Stimulated activated CD4-positive, alpha-beta T cell treated with anti-CD3 and anti-CD28 coated beads, Interleukin-1b, Interleukin-23, amount 100 ng/mL, for 24 hours (primary cell): ENCODE measurements at regions not wholly inside any gene's neighbourhood (a gene's known extent, or its start where the extent isn't known, plus 50 kb on each side); places are given as distances from the start of the nearest gene placed in this dataset.
"Not testable (repeated sequence)": the region's sequence is repeated elsewhere in the genome, so short reads cannot be mapped to it uniquely, and the experiment has no call there.

ENCODE experiments used
- DNase-seq, 4 experiments: peaks; one replicate each; pipeline ENCODE4 v3.0.0-alpha.2; 2020; ENCODE audit warnings: low read depth in 4 of 4, low spot score in 1 of 4

DNA sequence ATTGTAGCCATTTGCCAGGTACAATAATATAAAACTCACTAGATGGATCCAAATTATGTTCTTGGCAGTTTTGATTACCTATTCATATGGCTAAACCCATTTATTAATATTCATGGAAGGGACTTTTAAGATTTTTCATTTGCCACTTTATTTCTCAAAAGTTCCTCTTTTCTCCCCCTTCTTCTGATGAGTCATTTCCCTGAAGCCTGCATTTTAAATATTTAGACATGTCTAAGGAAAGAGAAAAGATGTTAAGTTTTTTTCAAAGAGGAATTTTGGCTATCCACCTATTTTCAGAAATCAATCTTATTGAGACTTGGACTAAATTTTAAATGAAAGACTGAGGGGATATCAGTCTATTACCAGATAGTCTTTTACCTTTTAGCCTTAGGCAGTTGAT, 1189.4 kb downstream of the EFNA5 start:
- no peak for DNase-seq

DNA sequence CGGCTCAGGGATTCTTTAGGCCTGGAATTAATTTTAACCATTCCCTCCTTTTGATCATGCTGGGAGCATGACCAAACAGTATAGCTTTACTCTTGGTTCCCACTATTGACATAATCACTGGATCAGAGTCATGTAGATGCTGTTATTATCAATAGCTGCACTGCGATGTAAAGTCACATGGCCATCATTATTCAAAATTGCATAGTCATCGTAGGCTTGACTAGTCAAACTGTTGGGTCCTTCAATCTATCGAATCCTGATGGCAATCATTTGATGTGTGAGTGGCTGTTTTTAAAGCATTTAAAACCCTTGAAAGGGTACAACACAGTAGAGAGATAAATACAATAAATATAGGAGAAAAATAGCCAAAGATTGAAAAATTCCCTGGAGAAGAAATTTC, 1194.1 kb downstream of the EFNA5 start:
- no peak for DNase-seq

DNA sequence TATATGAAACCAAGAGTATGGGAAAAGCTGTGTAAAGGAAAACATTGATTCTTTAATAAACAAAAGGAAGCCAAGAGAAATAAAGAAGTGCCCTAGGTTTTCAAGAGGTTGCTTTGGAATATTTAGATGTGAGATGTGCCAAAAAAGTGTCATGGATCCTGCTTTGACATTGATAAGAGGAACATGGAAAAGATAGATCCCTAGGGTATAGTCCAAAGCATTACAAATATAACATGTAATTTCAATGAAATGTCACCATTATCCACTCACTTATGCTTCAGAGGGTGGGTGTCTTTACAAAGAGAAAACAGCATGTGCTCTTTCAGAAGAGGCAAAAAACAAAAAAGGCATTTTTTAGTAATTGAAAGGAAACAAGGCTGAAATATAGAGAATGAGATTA, 1196.7 kb downstream of the EFNA5 start:
- no peak for DNase-seq

DNA sequence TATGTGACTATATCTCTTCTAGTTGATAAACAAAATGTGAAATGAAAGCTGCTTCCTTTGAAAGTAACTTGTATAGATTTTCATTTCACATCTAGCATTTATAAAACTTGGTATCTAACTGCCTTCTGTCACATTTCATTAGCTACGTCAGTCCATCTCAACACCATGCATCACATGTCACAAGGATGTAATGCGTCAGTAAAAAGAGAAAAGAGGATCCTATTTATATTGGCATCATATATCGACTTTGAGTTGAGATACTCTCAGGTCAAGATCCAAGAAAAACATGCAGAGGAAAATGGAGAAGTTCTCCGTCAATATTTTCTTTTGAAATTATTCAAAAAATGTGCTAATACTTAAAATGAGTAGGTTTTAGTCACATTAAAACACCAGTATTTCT, 1211.2 kb downstream of the EFNA5 start:
- DNase-seq, result no peak

DNA sequence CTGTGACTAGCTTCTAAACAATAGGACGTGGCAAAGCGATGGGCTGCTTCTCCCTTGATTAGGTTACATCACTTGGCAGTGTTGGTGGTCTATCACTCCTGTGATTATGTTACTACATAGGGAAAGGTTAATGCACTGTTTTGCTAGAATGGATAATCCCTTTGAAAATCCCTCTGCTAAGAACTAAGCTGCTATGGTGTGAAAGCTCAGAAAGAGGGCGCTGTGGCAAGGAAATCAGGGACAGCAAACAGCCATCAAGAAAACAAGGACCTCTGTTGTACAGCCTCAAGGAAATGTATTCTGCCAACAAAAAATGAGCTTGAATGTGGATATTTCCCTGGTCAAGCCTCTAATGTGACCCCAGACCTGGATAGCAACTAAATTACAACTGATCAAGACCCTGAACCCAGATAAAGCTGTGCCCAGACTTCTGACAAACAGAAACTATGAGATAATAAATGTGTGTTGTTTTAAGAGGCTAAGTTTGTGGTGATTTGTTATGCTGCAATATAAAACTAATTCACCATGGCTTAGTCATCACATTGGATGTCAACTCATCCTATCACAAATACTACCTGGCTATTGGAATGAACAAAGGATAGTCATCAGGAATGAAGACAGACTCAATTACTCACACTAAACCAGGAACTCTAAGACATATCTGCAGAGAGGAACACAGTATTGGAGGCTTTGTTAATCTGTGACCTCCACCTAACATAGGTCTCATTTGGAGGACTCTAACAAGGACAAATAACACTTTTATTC, 1215.9 kb downstream of the EFNA5 start:
- no peak for DNase-seq

DNA sequence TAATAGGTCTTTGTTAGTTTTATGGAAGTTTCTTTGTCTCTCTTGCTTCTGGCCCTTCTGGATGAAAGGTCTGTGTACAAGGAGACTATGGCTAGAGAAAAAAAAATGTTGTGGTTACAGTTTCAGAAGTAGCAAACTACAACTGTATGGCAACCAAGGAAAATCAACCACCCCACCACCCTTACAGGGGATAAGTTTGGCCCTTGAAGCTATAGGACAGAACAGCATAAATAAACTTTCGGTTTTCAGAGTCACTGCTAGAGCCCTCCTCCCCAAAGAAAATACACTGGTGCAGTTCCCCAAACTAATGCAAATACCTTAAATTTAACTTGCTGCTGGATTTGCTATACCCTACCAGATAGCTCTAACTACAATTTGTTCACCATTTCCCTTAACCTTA, 1216.7 kb downstream of the EFNA5 start:
- no peak for DNase-seq

DNA sequence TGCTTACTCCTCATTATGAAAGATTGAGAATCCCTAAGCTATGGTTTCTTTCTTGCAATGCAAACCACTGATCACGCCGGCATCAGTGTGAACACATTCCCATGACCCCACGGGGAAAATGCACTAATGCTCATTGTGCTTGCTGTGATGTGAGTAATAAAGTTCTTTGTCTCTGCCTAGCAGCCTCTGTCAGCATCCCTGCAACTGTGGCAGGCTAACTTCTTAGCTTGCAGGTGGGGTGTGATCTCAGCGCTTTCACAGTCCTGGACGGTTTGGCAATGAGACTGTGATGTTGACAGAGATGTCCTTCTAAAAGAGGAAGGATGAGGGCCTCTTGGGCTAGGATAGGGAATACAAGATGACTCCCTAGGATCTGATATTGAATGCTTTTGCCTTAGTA, 1218.7 kb downstream of the EFNA5 start:
- DNase-seq, result no peak

DNA sequence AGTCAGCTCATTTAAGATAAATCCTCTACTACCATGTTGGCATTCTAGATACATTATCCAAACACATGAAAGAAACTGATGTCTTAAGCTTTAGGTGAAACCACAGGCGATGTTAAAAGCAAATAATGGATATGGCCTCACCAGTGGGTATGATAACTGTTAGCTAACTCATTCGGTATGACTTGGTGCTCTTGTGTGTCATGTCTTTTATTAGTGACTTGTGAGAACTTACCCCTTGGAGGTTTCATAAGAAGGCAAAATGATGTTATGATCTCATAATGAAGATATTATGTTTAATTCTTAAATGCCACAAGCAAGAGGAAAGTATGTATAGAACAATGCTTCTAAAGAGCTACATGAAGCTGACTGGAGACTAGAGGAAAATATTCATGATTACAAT, 1227.0 kb downstream of the EFNA5 start:
- DNase-seq, result no peak

DNA sequence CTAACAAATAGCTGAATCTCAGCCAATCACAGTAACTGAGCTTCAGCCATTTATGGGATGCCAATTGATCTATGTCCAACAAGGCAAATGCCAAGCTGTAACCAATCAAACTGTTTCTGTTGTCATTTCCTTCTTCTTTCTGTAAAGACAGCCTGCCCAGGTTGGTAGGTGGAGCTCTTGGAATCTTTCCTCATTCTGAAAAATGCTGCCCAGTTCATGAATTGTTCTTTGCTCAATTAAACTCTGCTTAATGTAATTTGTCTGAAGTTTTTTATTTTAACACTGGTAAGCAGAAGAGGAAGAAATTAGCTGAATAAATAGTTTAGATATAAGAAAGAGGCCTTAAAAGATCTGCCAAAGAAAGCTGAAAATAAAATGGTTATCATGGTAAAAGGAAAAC, 1235.6 kb downstream of the EFNA5 start:
- no peak for DNase-seq

DNA sequence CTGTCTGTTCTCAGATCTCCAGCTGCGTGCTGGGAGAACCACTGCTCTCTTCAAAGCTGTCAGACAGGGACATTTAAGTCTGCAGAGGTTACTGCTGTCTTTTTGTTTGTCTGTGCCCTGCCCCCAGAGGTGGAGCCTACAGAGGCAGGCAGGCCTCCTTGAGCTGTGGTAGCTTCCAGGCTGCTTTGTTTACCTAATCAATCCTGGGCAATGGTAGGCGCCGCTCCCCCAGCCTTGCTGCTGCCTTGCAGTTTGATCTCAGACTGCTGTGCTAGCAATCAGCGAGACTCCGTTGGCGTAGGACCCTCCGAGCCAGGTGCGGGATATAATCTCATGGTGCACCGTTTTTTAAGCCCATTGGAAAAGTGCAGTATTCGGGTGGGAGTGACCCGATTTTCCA, 1240.0 kb downstream of the EFNA5 start:
- not testable (repeated sequence) for DNase-seq

DNA sequence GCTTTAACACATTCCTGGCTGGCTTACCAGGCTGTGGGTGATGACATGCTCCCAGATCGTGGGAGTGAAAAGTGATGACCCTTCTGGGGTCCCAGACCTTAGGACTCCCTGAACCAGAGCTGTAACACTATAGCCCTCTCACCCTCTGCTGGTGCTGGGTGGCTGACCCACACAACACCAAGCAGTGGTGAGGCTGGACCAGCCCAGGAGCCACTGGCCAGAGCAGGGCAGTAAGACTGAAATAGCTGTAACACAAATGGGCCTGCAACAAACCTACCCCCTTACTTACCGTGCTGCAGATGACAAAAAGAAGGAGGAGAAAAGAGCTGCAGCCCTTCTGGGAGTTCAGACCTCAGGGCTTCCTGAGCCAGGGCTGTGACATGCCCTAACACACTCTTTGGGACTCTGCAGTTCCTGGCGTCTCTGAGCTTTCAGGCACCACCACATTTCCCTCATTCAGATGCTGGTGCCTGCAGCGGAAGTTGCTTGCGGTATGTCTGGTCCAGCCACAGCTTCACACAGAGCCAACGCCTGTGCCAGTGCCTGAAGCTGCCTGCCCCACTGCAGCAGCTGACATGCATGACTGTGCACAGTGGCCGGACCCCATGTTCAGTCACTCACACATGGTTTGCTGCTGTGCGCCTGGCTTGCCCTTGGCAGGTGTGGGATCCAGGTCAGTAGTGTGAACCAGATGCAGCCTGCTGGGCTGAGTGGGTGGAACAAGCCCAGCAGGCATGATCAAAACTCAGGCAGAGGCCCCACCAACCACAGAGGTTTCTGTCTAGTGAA, 1247.4 kb downstream of the EFNA5 start:
- DNase-seq, result no peak

DNA sequence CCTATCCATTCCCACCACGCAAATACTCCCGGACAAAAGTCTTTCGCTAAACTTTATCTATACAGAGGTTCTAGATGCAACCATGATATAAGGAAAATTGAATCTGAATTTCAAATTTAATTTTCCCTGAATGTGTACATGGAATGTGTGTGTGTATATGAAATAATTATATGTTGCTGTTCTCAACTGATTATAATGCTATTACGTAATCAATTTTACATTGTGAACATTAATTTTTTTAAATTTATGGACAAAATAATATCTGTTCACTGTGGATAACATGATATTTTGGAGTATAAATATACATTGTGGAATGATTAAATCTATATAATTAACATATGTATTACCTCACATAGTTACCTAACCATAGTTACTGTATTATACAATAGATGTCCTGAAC, 1250.6 kb downstream of the EFNA5 start:
- no peak for DNase-seq

DNA sequence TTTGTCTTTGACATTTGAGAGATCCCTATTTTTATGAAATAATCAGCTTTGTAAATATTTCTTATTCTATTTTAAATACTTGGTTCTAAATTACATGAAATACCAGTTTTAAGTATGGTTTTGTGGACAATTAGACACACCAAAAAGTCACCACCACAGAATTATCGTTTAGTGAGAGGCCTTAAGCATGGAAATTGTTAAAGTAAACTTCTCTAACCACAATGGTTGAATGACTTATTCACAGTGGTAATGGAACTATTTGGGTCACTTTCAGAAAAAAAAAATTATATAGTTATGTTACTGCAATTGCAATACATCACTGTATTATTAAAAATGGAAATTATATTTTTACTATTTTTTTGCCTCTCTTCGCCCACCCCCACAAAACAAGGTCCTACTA, 1252.5 kb downstream of the EFNA5 start:
- DNase-seq, result no peak

DNA sequence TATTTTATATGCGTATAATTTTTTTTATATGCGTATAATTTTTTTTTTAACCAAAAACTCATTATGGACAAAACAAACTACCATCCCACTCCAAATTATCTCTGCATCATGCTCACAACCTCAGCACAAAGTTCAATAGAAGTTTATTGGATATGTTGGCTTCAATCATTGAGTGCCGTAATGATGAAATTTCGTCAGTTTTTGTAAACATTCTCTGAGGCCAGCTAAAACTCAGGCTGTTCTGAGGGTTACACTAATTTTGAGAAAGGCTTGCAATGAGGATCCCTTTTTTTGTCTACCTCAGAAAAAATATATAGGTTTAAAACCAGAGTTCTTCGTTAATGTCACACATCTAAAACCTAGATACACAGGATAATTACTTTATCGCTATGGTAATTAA, 1253.2 kb downstream of the EFNA5 start:
- no peak for DNase-seq

DNA sequence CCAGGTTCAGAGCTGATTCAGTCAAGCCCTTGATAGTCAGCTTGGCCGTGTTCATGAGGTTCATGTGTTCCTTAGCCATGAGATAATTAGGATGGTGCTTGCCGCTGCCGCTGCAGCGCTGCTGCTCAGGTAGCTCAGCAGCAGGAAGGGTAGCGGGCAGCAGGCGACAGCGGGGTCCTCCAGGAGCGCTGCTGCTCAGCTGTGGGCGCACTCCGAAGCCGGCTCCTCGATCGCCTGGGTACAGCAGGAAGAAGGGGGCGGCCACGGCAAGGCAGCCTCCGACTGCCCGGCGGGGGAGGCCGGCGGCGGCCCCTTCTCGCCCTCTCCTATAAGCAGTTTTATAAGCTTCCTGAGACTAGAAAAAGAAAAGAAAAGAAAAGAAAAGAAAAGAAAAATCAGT, 1253.6 kb downstream of the EFNA5 start:
- no peak for DNase-seq

DNA sequence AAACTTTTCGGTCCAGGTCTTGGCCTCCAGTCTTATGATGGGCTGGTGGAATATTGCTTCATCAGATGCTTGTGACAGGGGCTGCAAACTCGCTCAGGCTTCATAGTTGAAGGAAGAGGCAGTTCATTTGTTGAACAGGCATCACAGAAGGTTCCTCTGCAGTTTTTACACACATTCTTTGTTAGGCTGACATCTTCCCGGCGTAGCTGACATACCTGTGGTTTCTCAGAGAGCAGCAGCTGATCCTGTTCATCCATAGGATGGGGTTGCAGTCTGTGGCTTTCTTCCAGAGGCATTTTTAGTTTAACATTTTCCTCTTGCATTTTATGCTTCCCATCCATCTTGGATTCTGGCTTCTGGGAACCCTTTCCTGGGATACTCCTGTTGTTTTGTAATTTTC, 1255.2 kb downstream of the EFNA5 start:
- DNase-seq, result no peak

DNA sequence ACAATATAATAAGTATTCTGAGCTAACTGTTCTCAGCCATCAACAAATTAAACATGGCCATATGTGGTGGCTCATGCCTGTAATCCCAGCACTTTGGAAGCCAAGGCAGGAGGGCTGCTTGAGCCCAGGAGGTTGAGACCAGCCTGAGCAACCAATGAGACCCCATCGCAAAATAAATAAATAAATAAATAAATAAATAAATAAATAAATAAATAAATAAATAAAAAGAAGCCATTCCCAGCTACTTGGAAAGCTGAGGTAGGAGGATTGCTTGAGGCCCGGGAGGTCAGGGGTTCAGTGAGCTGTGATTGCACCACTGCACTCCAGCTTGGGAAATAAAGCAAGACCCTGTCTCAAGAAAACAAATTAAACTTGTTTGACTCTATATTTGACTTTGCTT, 1256.4 kb downstream of the EFNA5 start:
- no peak for DNase-seq

DNA sequence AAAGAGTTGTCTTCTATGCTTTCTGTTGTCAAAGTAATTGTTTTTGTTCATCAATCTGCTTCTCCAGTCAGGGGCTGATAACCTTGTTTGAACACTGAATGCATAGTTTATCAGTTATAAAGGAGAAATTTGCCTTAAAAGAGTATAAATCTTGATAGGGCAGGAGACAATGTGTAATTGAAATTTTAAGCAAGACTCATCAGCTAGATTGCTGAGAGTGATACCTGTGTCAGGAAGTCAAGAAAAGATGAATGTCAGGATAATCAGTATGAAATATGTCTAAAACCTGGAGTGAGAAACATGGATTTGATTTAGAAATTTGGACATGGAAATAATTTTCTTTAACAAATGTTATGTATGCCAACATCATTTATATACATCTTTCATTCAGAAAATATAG, 1258.1 kb downstream of the EFNA5 start:
- DNase-seq, result no peak

DNA sequence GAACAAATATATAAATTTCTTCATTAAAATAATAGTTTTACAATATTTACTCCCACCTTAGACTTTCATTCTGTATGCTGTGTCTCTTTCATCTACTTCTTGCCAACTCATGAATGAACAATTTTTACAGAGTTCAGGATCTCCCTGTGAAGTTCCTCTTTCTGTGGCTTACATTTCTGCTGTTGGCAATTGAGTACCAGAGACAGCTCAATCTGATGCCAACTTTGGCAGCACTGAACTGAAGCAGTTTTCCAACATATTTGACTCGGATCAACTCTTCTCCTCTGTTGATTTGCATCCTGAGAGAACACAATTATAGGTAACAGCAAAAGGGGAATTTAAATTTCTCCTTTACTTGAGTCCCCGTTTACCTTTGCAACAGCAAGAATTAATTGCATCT, 1262.2 kb downstream of the EFNA5 start:
- DNase-seq, result no peak

DNA sequence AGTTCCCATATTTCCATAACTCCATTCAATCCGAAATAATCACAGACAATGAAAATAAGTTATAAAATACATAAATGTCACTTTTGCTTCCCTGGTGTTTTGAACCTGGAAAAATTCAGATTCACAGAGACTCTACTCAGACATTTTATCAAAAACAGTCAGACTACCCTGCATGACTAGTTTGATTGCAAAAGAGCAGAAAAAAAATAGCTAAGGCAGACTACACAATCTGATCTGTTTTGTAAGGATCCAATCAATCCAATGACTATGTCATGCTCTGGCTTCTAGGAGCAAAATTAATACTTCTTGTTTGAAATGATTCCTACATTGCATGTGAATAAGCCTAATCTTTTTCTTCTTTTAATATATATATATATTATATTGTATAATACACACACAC, 1262.6 kb downstream of the EFNA5 start:
- no peak for DNase-seq

DNA sequence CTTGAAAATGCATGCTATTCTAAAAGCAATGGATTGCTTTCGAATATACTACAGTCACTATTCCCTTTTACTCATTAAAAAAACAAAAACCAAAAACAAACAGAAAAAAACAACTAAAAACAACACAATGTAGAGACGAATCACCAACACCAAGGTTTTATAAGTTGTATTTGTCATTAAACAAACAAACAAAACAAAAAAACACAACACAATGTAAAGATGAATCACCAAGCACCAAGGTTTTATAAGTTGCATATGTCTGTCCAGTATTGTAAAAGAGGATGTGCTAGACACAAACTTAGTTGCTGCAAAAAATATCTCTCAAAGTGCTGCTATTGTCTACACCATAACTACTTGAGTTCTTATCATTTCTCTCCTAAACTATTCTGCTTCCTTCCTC, 1269.2 kb downstream of the EFNA5 start:
- DNase-seq, result no peak

DNA sequence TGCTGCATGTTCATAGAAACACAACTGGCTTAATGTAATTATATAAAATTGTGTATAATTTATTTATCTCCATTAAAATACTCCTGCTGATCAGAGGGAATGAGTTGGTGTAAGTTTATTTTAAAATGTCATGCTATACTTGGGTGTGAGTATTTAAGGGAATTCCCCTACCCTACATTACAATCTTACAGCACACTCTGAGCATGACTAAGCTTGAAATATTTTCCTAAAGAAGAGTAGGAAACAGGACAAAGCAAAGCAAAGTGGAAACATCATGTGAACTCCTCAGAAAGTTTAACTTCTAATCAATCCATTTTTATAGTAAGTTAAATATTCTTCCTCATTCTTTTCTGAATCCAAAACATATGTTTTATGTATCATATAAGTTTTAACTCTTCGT, 1271.3 kb downstream of the EFNA5 start:
- no peak for DNase-seq

DNA sequence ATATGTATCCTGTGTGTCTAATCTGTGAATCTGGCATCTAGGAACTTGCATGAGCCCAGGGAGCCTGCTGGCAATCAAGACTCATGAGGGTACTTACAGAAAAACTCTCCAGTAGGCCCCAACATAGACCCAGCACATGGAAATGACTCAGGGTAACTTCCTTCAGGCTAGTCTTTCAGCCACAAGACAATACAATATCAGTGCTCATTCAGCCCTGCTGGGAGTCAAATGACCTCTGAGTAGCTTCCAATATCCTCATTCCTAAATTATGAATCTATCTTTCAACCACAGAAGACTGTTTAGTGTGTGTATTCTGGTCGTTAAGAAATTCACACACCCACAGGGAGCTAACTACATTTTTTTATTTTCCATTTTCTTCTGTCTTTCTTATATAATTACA, 1273.0 kb downstream of the EFNA5 start:
- no peak for DNase-seq
